DMS79 (cell line): ENCODE measurements at regions not wholly inside any gene's neighbourhood (a gene's known extent, or its start where the extent isn't known, plus 50 kb on each side); places are given as distances from the start of the nearest gene placed in this dataset.
A peak's percentile ranks its signal among the peaks of the same experiment; 100 is the strongest.

Source experiments
- DNase-seq: peaks from one replicate; lab custom pipeline; 2025; lab: John Stamatoyannopoulos, UW

- DNase-seq = no peak
Observed at GRCh38 chr3:72459588-72459987, 388.7 kb downstream of the SHQ1 start.

GRCh38 chr3:72458375-72458774, 389.9 kb downstream of the SHQ1 start:
- no peak for DNase-seq

GRCh38 chr3:72454441-72454840, 393.8 kb downstream of the SHQ1 start:
- DNase-seq = no peak

GRCh38 chr3:72453706-72454105, 394.5 kb downstream of the SHQ1 start:
- no peak for DNase-seq

GRCh38 chr3:72452745-72453144, 395.5 kb downstream of the SHQ1 start:
- no peak for DNase-seq

- no peak for DNase-seq
Observed at GRCh38 chr3:72451841-72452240, 396.4 kb downstream of the SHQ1 start.

GRCh38 chr3:72449551-72449950, 398.7 kb downstream of the SHQ1 start:
- no peak for DNase-seq

- DNase-seq = no peak
Observed at GRCh38 chr3:72448858-72449257, 399.4 kb downstream of the SHQ1 start.

GRCh38 chr3:72448375-72448823, 399.8 kb downstream of the SHQ1 start:
- no peak for DNase-seq

- DNase-seq = peak; percentile 31
Observed at GRCh38 chr3:72447059-72447946, 400.9 kb downstream of the SHQ1 start.

- no peak for DNase-seq
Observed at GRCh38 chr3:72446218-72447058, 401.8 kb downstream of the SHQ1 start, which contains the start of gene RYBP. Gene RYBP (minus strand): TSS chr3:72446621.

GRCh38 chr3:72445827-72446217, 402.4 kb downstream of the SHQ1 start:
- no peak for DNase-seq

GRCh38 chr3:72444656-72445223, 403.5 kb downstream of the SHQ1 start:
- no peak for DNase-seq

- no peak for DNase-seq
Observed at GRCh38 chr3:72442759-72443158, 405.5 kb downstream of the SHQ1 start.

GRCh38 chr3:72441284-72441994, 406.8 kb downstream of the SHQ1 start:
- no peak for DNase-seq

GRCh38 chr3:72440491-72440890, 407.8 kb downstream of the SHQ1 start:
- no peak for DNase-seq

GRCh38 chr3:72439321-72440183, 408.7 kb downstream of the SHQ1 start:
- DNase-seq = no peak

- DNase-seq = no peak
Observed at GRCh38 chr3:72437661-72438406, 410.4 kb downstream of the SHQ1 start.

- DNase-seq = no peak
Observed at GRCh38 chr3:72436863-72437592, 411.2 kb downstream of the SHQ1 start.
